HepG2 (cell line): ENCODE measurements at regions not wholly inside any gene's neighbourhood (a gene's known extent, or its start where the extent isn't known, plus 50 kb on each side); places are given as distances from the start of the nearest gene placed in this dataset.

Source experiments
- ATAC-seq: fragments of 200-7000 bp; cut with Tn5 transposase; 3 replicates; pipeline ENCODE4 v1.9.1; 2020; ENCODE audit warnings: mild to moderate bottlenecking, moderate library complexity
- BruUV-seq: library from RNA; stranded (reverse); fragments of 400-500 nt; replicated peaks from 2 replicates; lab custom pipeline; 2021; lab: Mats Ljungman, UMichigan
- CTCF ChIA-PET: fragments of 300-600 bp; formaldehyde crosslinking; extraction: SDS; loops from one replicate; lab custom pipeline; 2021; ENCODE audit warnings: low total read pairs, inconsistent platforms, low intra/inter-chr PET ratio; lab: Yijun Ruan, JAX
- POLR2A ChIA-PET: fragments of 350-600 bp; sonication (Branson Sonifier 250); formaldehyde crosslinking; loops from one replicate; lab custom pipeline; 2020; ENCODE audit warnings: antibody characterized with exemption, inconsistent platforms; lab: Yijun Ruan, JAX
- DNase-seq: peaks from one replicate; pipeline ENCODE4 v3.0.0-alpha.2; 2015; ENCODE audit warnings: low spot score
- FAIRE-seq: peaks from 3 replicates; lab custom pipeline; 2011; peaks lifted over from hg19 to GRCh38; lab: Jason Lieb, UNC
- H2AFZ ChIP-seq: one replicate; pipeline ENCODE4 v1.6.1; 2011; ENCODE audit warnings: low read length, inconsistent platforms
- H3K27ac ChIP-seq: fragments of 300-600 bp; 3 replicates; pipeline ENCODE4 v1.8.0; 2011; ENCODE audit warnings: mixed run types, mild to moderate bottlenecking, mixed read lengths, low read length, inconsistent platforms; ENCODE audit not compliant: insufficient read depth; ENCODE audit errors: extremely low read length
- H3K27me3 ChIP-seq, 2 experiments: fragments of 200-600 bp in 1 of 2; 2 replicates in 1 of 2; 3 replicates in 1 of 2; pipeline versions ENCODE4 v1.6.0 to v1.8.0; 2011; ENCODE audit warnings: low read length in 2 of 2, mild to moderate bottlenecking in 2 of 2, moderate library complexity in 2 of 2, inconsistent platforms in 1 of 2; ENCODE audit not compliant: insufficient read depth in 2 of 2, control insufficient read depth in 1 of 2
- H3K36me3 ChIP-seq, 2 experiments: fragments of 200-600 bp in 1 of 2; replicated peaks in 1 of 2; 2 replicates in 1 of 2; 3 replicates in 1 of 2; pipeline versions ENCODE4 v1.5.1 to v1.8.0; 2011; ENCODE audit warnings: low read length in 2 of 2, inconsistent platforms in 1 of 2; ENCODE audit not compliant: insufficient read depth in 2 of 2, control insufficient read depth in 1 of 2
- H3K4me1 ChIP-seq: 2 replicates; pipeline ENCODE4 v1.5.1; 2012; ENCODE audit warnings: low read length, inconsistent platforms; ENCODE audit not compliant: insufficient read depth
- H3K4me2 ChIP-seq: 2 replicates; pipeline ENCODE4 v1.6.0; 2011; ENCODE audit warnings: low read depth, low read length, inconsistent platforms
- H3K4me3 ChIP-seq, 3 experiments: fragments of 200-600 bp in 1 of 3; sonication (generic), shearing (Covaris generic) in 1 of 3; replicated peaks in 1 of 3; 2 replicates each; pipeline ENCODE4 v1.5.1; 2011 to 2016; ENCODE audit warnings: low read length in 3 of 3, inconsistent platforms in 2 of 3, low read depth in 2 of 3, mild to moderate bottlenecking in 2 of 3, control low read depth in 1 of 3, mixed read lengths in 1 of 3; ENCODE audit not compliant: insufficient read depth in 1 of 3
- H3K79me2 ChIP-seq: one replicate; pipeline ENCODE4 v1.6.1; 2011; ENCODE audit warnings: low read length, inconsistent platforms; ENCODE audit not compliant: insufficient read depth
- H3K9ac ChIP-seq: 2 replicates; pipeline ENCODE4 v1.6.0; 2011; ENCODE audit warnings: mild to moderate bottlenecking, low read depth, low read length, inconsistent platforms; ENCODE audit not compliant: insufficient read depth
- H3K9me3 ChIP-seq: 2 replicates; pipeline ENCODE4 v1.5.1; 2012; ENCODE audit warnings: mild to moderate bottlenecking, low read length
- H4K20me1 ChIP-seq: 2 replicates; pipeline ENCODE4 v1.6.0; 2011; ENCODE audit warnings: inconsistent platforms, mild to moderate bottlenecking, low read length, moderate library complexity; ENCODE audit not compliant: insufficient read depth
- CSRNP2 ChIP-seq: sonication (generic); formaldehyde crosslinking; conservative IDR thresholded peaks from 2 replicates; pipeline ENCODE4 v1.8.0; 2022; ENCODE audit warnings: low read depth, missing genetic modification reagents
- SMYD3 ChIP-seq: sonication (generic); formaldehyde crosslinking; IDR thresholded peaks from 2 replicates; pipeline ENCODE4 v1.8.1; 2023; ENCODE audit warnings: mild to moderate bottlenecking, missing genetic modification reagents
- TCF7 ChIP-seq: sonication (generic); IDR thresholded peaks from 2 replicates; pipeline ENCODE4 v1.6.1; 2016; ENCODE audit warnings: antibody characterized with exemption, low read depth
- ZNF646 ChIP-seq: sonication (generic); formaldehyde crosslinking; IDR thresholded peaks from 2 replicates; pipeline ENCODE4 v1.9.0; 2021; ENCODE audit warnings: mild to moderate bottlenecking, missing genetic modification reagents
- ZNF713 ChIP-seq: sonication (generic); formaldehyde crosslinking; IDR thresholded peaks from 2 replicates; pipeline ENCODE4 v1.4.0; 2020; ENCODE audit warnings: mild to moderate bottlenecking, missing genetic modification reagents
- ZNF720 ChIP-seq: sonication (generic); formaldehyde crosslinking; IDR thresholded peaks from 2 replicates; pipeline ENCODE4 v1.4.0; 2020; ENCODE audit warnings: missing genetic modification reagents
- WGBS: methylation state at CpG from one replicate; pipeline ENCODE4 v1.1.6; 2017; ENCODE audit warnings: low lambda C conversion rate; 5-methylcytosine and 5-hydroxymethylcytosine counted together
- in situ Hi-C: cut with HindIII; loops from 2 replicates; pipeline ENCODE4 v1.10.0; 2017; ENCODE audit warnings: low pct_unique_long_range_greater_than_20kb; ENCODE audit not compliant: extremely low pct_ligation_motif_present
- intact Hi-C: fragments of 100-400 bp; cut with micrococcal nuclease; formaldehyde crosslinking; loops from one replicate; pipeline ENCODE4 v1.10.0; 2022; ENCODE audit not compliant: unreplicated experiment

- TF ChIP-seq ZNF646 (CRISPR knock-in tag) (no peak), TCF7 (no peak)
- TF ChIP-seq, all 625 proteins: peak for 0
Observed at GRCh38 chr12:68467514-68467913, 135.4 kb upstream of the MDM1 start (continued).

- Histone ChIP-seq H3K79me2 (no peaks in the 10 kb centered on the region), H3K9ac (no peak overlapping the region), H3K4me1 (no peaks in the 10 kb centered on the region), H3K27me3 (no peaks in the 10 kb centered on the region), H3K36me3 (no peaks in the 10 kb centered on the region), H2AFZ (no peak overlapping the region), H4K20me1 (no peaks in the 10 kb centered on the region), H3K4me3 (no peak overlapping the region), H3K27ac (no peak overlapping the region), H3K4me2 (no peak overlapping the region)
- CTCF ChIA-PET: no interaction called here
- no peak for FAIRE-seq
- intact Hi-C loops (no loop called here), in situ Hi-C loops (no loop called here)
- no peak for DNase-seq
- 22% methylated on average over 1 of the region's 2 CpGs for WGBS
- no TSS peak for BruUV-seq
- no peak for TF ChIP-seq SMYD3 (CRISPR knock-in tag)
- TF ChIP-seq CSRNP2: no peak
- no peak for TF ChIP-seq ZNF720 (CRISPR knock-in tag)
- no peak for TF ChIP-seq ZNF713 (CRISPR knock-in tag)
- TF ChIP-seq, all 625 proteins: peak for 0
- POLR2A ChIA-PET: no interaction called here
- no peaks in the 10 kb centered on the region for H3K9me3 ChIP-seq
- ATAC-seq: no peak
Observed at GRCh38 chr12:68468036-68468435, 135.9 kb upstream of the MDM1 start.
